ENCODE measurements at regions not wholly inside any gene's neighbourhood (a gene's known extent, or its start where the extent isn't known, plus 50 kb on each side); places are given as distances from the start of the nearest gene placed in this dataset.
A peak's percentile ranks its signal among the peaks of the same experiment; 100 is the strongest.
"Not testable (repeated sequence)": the region's sequence is repeated elsewhere in the genome, so short reads cannot be mapped to it uniquely, and the experiment has no call there.

DNA sequence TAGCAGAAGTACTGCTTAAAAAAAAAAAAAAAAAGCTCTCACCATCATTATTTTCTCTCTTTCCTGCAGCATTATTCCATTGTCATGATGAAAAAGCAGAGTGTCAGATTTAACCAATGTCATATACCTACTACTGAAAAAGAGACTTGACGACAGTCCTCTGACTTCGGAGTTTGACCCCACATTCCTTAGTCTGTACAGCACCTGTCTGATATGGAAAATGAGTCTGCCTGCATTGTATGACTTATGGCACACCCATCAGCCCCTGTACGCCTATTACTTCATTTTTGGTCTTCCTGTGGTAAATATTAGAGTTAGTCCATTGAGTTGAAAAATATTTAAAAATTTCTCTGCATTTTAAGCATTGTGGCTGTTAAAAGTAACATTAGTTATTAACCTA lies 54.5 kb upstream of the NOX4 start:
- DNase-seq (ENCODE audit: low spot score), result no peak

DNA sequence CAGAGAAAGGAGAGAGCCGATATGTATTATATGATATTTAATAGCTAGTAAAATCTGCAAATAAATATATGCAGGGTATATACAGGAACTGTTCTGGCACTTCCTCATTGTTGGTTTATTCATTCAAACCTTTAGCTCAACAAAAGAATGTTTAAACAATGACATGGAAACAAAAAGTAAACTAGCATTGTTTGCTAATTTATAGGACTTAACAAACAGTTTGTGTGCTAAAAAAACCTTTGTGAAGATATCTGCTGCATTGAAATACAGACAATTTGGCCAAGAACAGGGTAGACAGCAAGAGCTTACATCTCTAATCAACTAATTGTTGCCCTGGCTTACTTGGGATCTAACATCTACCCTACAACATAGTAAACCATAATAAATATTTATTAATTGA lies 64.6 kb upstream of the NOX4 start:
- not testable (repeated sequence) for DNase-seq (ENCODE audit: low spot score)

DNA sequence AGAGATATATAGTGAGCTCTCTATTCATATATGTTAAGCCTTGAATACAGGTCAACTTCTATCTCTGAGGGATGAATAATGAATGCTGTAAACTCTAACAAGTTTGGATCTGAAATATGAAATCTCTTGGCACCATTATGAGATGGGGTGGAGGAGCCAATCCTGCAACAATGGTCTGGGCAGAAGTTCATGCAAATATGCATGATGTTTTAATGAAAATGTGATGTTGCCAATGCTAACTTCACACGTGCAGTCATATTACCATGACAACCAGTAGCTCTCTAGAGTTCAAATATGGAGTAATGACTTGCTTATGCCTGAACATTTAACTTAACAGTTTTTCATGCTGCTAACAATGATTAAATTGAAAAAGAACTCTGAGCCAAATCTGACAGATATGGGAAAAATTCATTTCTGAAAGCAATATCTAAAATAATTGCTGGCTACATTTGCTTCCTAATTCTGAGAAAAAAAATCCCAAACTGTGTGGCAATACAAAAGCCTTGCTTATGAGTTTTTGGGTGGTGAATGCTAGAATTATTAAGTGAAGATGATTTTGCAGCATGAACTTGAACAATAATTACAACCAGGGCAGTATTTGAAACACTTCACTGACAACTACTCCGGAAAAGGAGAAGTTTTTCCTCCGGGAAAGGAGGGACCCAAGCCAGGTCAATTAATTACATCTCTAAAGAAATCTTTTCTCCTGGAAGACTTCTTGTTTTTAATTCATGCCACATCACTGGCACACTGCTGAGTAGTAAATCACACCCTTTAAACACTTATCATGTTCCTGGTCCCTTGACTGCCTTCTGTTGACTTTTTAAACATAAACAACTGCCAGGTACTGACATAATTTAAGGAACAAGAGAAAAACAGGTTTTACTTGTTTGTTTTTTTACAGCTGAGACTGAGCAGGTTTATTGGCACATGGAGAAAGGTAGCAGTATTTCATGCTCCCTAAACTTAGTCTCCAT lies 65.8 kb upstream of the NOX4 start:
- DNase-seq (ENCODE audit: low spot score), result not testable (repeated sequence)

DNA sequence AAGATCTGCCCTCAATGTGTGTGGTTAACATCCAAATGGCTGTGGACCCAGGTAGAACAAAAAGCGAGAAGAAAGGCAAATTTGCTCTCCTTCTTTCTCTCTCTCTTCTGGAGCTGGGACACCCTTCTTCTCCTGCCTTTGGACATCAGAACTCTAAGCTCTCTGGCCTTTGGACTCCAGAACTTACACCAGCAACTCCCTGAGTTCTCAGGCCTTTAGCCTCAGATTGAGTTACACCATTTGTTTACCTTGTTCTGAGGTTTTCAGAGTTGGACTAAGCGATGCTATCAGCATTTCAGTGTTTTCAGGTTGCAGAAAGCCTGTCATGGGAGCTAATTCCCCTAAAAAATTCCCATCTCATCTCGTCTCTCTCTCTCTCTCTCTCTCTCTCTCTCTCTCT lies 69.4 kb upstream of the NOX4 start:
- not testable (repeated sequence) for DNase-seq (ENCODE audit: low spot score)

DNA sequence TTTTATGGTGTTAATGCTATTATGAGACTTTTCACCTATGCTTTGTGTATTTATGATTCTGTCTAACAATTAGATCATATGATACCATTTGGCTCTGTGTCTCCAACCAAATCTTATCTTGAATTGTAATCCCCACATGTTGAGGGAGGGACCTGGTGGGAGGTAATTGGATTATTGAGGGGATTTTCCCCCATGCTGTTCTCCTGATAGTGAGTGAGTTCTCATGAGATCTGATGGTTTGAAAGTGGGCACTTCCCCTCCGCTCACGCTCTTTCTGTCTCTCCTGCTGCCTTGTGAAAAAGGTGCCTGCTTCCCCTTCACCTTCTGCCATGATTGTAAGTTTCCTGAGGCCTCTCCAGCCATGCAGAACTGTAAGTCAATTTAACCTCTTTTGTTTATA lies 71.6 kb upstream of the NOX4 start:
- not testable (repeated sequence) for DNase-seq (ENCODE audit: low spot score)

DNA sequence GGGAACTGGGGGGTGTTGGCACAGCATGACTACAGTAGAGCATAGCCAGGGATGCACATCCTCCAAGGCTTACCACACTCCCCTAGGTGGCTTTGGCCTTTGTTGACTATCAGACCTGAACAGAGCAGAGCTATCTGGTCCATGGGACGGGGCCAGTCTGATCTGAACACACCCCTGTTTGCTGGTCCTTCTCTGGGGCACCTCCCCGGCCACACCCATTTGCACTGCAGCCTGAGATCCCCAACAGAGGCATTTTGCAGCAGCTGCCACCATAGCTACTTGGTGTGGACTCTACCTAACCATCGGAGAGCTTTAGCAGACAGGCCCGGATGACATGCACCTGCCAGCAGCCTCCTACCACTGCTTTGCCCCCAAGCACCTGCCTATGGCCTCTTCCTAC lies 75.8 kb upstream of the NOX4 start:
- no peak for DNase-seq (ENCODE audit: low spot score)

DNA sequence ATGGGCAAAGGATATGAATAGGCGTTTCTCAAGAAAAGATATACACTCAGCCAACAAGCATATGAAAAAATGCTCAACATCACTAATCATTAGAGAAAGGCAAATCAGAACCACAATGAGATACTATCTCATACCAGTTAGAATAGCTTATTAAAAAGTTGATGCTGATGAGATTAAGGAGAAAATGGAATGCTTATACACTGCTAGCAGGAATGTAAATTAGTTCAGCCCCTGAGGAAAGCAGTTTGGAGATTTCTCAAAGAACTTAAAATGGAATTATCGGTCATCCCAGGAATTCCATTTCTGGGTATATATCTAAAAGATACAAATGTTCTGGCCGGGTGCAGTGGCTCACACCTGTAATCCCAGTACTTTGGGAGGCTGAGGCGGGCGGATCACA lies 78.2 kb upstream of the NOX4 start:
- not testable (repeated sequence) for DNase-seq (ENCODE audit: low spot score)

DNA sequence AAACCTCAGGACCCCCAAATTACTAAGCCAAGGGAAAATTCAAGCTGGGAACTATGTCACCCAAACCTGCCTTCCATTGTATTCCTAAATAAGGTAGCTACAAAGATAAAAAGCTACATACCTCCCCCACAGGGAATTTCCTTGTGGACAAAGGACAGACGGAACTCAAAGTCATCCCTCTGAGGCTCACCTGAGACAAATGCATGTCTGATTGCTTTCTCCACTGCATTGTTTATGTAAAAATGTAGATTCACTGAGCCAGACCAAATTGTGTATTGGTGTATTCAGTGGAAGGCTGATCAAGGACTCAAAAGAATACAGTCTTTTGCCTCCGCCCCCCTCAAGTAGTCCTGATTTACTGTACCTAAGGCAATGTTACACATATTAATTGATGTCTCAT lies 80.5 kb upstream of the NOX4 start:
- not testable (repeated sequence) for DNase-seq (ENCODE audit: low spot score)

DNA sequence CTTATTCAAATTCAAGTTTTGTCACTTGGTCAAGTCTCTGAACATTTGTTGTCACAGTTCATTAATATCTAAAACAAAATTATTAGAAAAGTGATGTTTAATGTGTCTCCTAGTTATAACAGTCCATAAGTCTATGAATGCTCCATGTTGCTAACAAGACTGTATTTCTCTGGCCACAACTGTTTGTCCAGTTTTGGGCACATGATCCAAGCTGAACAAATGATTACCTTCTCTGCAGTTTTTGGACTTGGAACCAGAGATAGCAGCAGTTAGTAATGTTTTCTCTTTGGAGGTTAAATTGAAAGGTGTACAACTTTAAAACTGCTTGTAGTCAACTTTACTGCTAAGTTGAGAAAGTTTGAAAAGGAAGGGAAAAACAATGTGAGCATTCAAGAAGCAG lies 84.7 kb upstream of the NOX4 start:
- not testable (repeated sequence) for DNase-seq (ENCODE audit: low spot score)

DNA sequence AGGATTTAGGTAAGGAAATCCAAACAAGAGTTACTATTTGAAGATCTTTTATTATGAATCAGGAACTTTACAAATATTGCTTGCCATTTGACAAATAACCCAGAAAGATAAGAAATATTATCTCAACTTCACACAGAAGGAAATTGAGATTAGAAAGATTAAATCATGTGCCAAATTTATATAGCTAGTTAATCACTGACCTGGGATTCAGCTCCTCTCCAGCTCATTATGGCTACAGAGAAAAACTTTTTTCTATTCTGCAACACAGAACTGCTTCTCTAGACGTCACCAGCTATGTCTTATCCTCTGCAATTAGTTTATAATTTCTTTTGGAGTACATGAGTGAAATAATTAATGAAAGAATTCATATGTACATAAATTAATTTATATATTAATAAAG lies 86.3 kb upstream of the NOX4 start:
- DNase-seq (ENCODE audit: low spot score), result not testable (repeated sequence)

DNA sequence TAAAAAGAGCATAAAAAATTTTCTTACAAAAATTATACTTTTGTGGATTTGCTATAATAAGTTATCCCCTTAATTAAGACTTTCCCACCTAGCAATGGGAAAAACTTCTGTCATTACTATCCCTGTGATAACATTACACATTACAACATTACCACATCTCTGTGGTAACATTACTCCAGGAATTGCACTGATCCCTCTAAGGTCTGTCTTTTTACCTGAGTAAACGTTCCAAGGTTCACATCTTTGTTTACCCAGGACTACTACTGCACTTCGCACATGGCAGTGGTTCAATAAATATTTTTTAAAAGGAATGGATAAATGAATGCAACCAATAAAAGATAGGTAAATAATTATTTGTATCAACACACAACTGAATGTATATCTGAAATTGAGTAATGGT lies 92.4 kb upstream of the NOX4 start:
- DNase-seq (ENCODE audit: low spot score), result no peak

DNA sequence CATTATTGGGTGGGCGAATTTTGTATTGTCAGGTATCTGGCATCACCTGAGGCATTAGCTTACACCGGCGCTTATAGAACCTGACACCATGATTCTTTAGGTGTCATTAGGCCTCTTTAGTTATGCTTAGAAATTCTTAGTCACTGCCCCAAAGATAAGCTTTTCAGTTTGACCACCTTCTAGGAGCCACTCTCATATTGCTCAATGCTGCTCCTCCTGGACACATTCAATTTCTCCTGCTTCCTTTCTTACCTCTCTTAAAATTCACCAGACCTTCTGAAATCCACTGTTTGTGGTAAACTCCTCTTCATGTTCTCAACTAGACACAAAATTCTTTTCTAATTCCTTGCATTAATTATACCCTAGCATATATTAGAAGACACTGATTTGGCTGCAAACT lies 93.9 kb upstream of the NOX4 start:
- DNase-seq (ENCODE audit: low spot score), result not testable (repeated sequence)

DNA sequence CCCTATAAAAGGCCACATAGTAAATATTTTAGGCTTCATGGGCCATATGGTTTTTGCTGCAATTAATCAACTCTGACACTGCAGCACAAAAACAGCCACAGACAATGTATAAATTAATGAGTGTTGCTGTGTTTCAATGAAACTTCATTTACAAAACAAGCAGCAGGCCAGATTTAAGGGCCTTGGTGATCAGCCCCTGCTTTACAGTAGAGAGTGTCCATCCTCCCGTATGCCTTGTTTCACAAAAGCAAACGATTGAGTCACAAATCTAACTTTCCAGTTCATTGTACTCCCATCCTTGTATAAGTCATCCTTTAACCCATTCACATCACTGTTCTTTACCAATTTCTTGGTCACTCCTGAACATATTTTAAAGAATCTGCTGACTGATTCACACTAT lies 94.3 kb upstream of the NOX4 start:
- not testable (repeated sequence) for DNase-seq (ENCODE audit: low spot score)

DNA sequence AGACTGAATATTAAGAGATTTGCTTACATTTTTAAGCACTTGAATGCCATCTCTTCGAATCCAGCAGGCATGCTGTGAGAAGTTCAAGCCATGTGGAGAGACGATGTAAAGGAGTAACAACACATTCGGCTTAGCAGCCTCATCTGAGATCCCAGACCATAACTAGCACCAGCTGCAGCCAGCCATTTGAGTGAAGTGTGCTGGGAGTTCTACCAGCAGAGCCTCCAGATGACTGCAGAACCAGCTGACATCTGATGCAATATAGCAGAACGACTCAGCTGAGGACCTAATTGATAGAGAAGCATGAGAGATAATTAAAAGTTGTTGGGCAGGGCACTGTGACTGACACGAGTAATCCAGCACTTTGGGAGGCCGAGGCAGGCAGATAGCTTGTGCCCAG lies 98.2 kb upstream of the NOX4 start:
- not testable (repeated sequence) for DNase-seq (ENCODE audit: low spot score)

DNA sequence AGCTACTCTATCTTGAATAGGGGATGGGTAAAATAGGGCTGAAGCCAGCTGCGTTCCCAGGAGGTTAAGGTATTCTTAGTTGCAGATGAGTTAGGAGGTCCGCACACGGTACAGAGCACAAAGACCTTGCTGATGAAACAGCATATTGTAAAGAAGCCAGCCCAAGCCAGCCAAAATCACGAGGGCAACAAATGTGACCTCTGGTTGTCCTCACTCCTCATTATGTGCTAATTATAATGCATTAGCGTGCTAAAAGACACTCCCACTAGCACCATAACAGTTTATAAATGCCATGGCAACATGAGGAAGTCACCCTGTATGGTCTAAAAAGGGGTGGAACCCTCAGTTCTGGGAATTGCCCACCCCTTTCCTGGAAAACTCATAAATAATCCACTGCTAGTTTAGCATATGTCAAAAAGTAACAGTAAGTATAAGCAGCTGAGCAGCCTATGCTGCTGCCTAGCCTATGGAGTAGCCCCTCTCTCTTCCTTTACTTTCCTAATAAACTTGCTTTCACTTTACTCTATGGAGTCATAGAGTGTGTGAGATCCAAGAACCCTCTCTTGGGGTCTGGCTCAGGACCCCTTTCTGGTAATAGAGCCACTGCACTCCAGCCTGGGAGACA lies 98.9 kb upstream of the NOX4 start:
- DNase-seq (ENCODE audit: low spot score), result peak; percentile 14

DNA sequence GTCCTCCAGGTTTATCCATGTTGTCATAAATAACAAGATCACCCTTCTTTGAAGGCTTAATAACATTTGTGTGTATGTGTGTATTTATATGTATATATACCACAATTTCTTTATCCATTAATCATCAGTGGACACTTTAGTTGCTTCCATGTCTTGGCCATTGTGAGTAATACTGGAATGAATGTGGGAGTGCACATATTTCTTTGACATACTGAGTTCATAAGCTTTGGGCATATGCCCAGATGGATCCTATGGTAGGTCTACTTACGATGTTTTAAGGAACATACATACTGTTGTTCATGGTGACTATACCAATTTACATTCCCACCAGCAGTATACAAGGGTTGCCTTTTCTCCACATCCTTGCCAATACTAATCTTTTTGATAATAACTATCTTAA lies 108.8 kb upstream of the TRIM77 start:
- not testable (repeated sequence) for DNase-seq (ENCODE audit: low spot score)

DNA sequence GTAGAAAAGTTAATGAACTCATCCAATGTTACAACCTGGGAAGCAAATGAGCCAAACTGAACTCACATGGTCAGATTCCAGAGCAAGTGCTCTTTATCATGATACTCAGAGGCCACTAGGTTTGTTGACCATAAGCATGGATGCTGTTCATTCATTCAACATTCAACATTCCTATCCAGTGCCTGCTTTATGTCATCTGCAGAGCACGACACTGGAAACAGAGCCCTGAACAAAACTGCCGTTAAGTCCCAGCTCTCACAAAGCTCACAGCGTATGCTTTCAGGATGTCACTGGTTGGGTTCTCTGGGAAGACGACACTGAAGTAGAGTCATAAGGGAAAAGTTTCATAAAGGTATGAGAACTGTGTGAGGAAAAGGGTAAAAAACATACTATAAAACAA lies 105.8 kb upstream of the TRIM77 start:
- no peak for DNase-seq (ENCODE audit: low spot score)

DNA sequence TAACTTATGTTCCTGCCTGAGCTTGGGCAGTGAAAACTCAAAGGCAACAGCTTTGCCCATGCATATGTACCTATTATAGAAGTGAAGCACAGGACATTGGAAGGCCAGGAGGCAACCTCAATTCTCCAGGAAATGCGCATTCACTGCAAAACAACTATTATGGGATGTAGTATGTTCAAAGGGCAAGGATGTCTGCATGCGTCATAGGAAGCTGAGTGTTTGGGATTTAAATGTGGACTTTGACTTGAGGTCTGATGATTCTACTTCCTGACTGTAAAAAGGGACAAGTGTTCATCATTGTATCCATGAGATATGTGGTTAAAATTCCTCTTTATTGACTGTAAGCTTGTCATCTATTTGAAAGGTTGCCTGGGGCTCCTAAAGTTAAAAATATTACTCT lies 103.3 kb upstream of the TRIM77 start:
- peak; percentile 4 for DNase-seq (ENCODE audit: low spot score)

DNA sequence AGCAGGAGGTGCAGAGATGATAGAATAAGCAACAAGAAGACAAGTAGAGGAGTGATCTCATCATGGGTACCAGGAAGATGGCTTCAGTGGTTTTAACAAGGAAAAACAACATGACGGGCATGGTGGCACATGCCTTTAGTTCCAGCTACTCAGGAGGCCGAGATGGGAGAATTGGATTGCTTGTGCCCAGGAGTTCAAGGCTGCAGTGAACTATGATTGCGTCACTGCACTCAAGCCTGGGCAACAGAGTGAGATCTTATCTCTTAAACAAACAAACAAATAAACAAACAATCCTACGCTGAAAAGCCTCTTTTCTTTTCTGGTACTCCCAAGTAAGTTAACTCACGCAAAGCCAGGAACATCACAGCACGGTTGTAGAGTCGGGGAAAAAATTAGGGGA lies 102.6 kb upstream of the TRIM77 start:
- not testable (repeated sequence) for DNase-seq (ENCODE audit: low spot score)

DNA sequence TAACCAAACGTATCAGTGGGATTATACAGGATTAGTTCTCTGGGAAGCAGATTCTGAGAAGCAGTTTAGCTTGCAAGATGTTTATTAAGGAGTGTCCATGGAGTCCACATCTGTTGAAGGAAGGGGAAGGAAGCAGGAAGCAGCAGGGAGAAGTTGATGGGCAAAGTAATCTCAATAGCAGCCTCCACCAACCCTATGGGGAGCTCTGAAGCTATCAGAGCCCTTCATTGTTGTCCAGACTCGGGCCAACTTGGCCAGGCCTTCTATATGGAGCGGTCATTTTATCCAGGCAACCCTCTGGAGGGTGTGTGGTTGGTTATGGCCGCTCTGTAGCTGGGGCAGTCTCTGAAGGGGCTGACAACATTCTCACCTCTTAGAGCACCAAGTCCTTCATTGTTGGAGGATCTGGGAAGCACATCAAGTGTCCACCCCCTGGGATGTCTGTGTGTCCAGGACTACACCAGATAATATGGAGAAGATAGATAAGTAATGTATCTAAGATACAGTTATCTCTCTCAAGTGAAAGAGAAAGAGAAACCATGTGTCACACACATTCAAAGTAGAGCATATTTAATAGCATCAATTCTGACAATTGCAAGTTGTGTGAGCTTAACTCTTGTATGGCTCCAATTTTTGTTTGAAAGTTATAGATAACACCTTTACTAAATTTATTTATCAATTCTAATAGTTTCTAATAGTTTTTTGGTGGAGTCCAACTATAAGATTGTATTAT lies 101.7 kb upstream of the TRIM77 start:
- DNase-seq (ENCODE audit: low spot score), result no peak

DNA sequence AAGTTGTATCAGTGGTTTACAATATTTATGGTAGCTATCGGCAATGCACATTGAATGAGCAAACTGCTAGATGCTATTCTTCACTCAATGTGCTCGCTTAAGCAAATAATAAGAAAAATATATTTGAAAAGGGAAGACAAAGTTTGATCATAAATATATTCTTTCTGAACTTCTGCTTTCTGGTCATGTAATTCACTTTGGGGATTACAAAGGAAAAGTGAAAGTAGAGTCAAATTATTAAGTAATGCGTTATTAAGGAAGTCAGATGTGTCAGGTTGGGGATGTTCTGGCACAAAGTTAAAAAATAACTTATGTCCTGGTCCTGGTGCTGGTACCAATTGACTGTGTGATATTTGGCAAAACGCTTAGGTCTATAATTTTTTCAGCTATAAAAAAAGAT lies 98.0 kb upstream of the TRIM77 start:
- DNase-seq (ENCODE audit: low spot score), result no peak

DNA sequence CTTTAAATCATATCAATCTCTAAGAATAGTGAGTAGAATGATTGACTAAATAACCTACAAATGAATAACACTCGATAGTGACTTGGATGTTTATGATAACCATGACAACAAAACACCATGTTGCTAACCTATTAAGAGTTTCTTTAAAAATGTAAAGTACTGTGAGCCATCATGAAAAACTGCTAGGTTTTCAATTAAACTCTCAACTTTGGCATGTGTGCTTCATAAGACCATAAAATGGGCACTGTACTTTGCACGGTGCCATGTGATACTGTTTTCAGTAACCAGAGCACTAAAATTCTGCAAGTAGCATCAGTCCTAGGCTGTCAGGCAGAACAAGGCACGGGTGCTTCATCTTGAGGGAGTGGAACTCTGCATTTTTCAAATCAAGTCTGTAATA lies 96.2 kb upstream of the TRIM77 start:
- DNase-seq (ENCODE audit: low spot score), result no peak

DNA sequence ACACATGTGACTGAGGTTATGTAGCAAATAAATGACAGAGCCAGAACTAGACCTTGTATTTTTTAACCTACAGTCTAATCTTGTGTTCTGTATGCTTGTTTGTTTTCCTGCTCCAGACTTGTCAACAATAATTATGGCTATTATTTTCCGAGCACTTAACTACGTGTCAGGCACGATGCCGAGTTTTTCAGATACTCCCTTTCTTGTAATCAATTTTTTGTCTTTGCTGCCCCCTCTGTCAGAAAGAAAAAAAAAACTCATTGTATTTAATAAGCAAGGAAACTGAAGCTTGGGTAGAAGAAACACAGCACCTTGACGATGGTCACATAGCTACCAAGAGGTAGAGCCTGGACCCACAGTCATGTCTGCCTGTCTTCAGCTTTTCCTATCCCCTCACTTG lies 95.7 kb upstream of the TRIM77 start:
- not testable (repeated sequence) for DNase-seq (ENCODE audit: low spot score)

All from H4 (cell line).